Right forelimb (tissue), 1 donor: ENCODE measurements at regions not wholly inside any gene's neighbourhood (a gene's known extent, or its start where the extent isn't known, plus 50 kb on each side); places are given as distances from the start of the nearest gene placed in this dataset.

Source experiments
- DNase-seq: peaks from one replicate; pipeline ENCODE4 v3.0.0-alpha.2; 2018

GRCh38 chr18:24741321-24741720 is 280.9 kb downstream of the HRH4 start:
- no peak for DNase-seq

- no peak for DNase-seq
These were observed 281.7 kb downstream of the HRH4 start for GRCh38 chr18:24741965-24742724.

GRCh38 chr18:24754583-24755253 is 294.3 kb downstream of the HRH4 start:
- DNase-seq: no peak

- DNase-seq: no peak
These were observed 295.9 kb downstream of the HRH4 start for GRCh38 chr18:24756385-24756784.

GRCh38 chr18:24757134-24757533 is 296.7 kb downstream of the HRH4 start:
- DNase-seq: no peak

- DNase-seq: no peak
These were observed 301.3 kb downstream of the HRH4 start for GRCh38 chr18:24761765-24762164.

GRCh38 chr18:24762511-24762910 is 302.1 kb downstream of the HRH4 start:
- no peak for DNase-seq

GRCh38 chr18:24763765-24764513 is 303.5 kb downstream of the HRH4 start:
- DNase-seq: peak; percentile 52

- no peak for DNase-seq
These were observed 304.3 kb downstream of the HRH4 start for GRCh38 chr18:24764766-24765165.

GRCh38 chr18:24766376-24766775 is 305.9 kb downstream of the HRH4 start:
- DNase-seq: no peak

GRCh38 chr18:24770311-24771024 is 310.0 kb downstream of the HRH4 start:
- no peak for DNase-seq

- no peak for DNase-seq
These were observed 310.9 kb downstream of the HRH4 start for GRCh38 chr18:24771300-24771699.

GRCh38 chr18:24773101-24773500 is 312.7 kb downstream of the HRH4 start:
- DNase-seq: no peak

GRCh38 chr18:24776019-24776418 is 315.6 kb downstream of the HRH4 start:
- DNase-seq: no peak

GRCh38 chr18:24778810-24779418 is 318.5 kb downstream of the HRH4 start:
- DNase-seq: no peak

GRCh38 chr18:24782566-24782965 is 322.1 kb downstream of the HRH4 start:
- no peak for DNase-seq

GRCh38 chr18:24785019-24785418 is 324.6 kb downstream of the HRH4 start:
- DNase-seq: no peak

GRCh38 chr18:24786027-24786426 is 325.6 kb downstream of the HRH4 start:
- DNase-seq: no peak

GRCh38 chr18:24790347-24790746 is 329.9 kb downstream of the HRH4 start:
- DNase-seq: no peak

GRCh38 chr18:24791751-24792545 is 331.5 kb downstream of the HRH4 start:
- DNase-seq: peak; percentile 51

GRCh38 chr18:24793742-24794141 is 333.3 kb downstream of the HRH4 start:
- DNase-seq: no peak

- DNase-seq: no peak
These were observed 334.7 kb downstream of the HRH4 start for GRCh38 chr18:24795129-24795528.
